Right lobe of liver (tissue), 6 donors: ENCODE measurements at regions not wholly inside any gene's neighbourhood (a gene's known extent, or its start where the extent isn't known, plus 50 kb on each side); places are given as distances from the start of the nearest gene placed in this dataset.
A peak's percentile ranks its signal among the peaks of the same experiment; 100 is the strongest.

Source experiments
- ATAC-seq, 4 donors: fragments of 200-7000 bp; cut with Tn5 transposase; one replicate each; pipeline ENCODE4 v1.9.1; 2020; ENCODE audit warnings: mild to moderate bottlenecking in 4 of 4, moderate library complexity in 4 of 4
- DNase-seq, 3 donors: peaks; one replicate each; pipeline ENCODE4 v3.0.0-alpha.2; 2020
- H3K27ac ChIP-seq, 3 donors: fragments of 200-600 bp; one replicate each; pipeline ENCODE4 v1.8.0; 2022
- H3K27me3 ChIP-seq, 2 donors: fragments of 200-600 bp; one replicate each; pipeline ENCODE4 v1.8.0; 2022
- H3K36me3 ChIP-seq, 4 donors: fragments of 200-600 bp; sonication (generic) in 1 of 4; one replicate each; pipeline versions ENCODE4 v1.5.1 to v1.8.0; 2017 to 2022; ENCODE audit warnings: control low read depth in 1 of 4
- H3K4me1 ChIP-seq, 4 donors: fragments of 200-600 bp; sonication (generic) in 1 of 4; one replicate each; pipeline versions ENCODE4 v1.5.1 to v1.8.0; 2017 to 2022; ENCODE audit warnings: control low read depth in 1 of 4
- H3K4me3 ChIP-seq, 3 donors: fragments of 200-600 bp; one replicate each; pipeline ENCODE4 v1.8.0; 2022
- H3K9me3 ChIP-seq, 4 donors: fragments of 200-600 bp; sonication (generic) in 1 of 4; one replicate each; pipeline versions ENCODE4 v1.5.1 to v1.8.0; 2017 to 2022; ENCODE audit warnings: control low read depth in 1 of 4
- POLR2A ChIP-seq: fragments of 450-650 bp; IDR thresholded peaks from one replicate; pipeline ENCODE4 v1.6.1; 2017; ENCODE audit warnings: antibody characterized with exemption, mild to moderate bottlenecking
- WGBS: methylation state at CpG from one replicate; pipeline ENCODE4 v1.1.6; 2018; ENCODE audit warnings: low coverage, low lambda C conversion rate; ENCODE audit not compliant: insufficient coverage; ENCODE audit errors: missing lambda C conversion rate; 5-methylcytosine and 5-hydroxymethylcytosine counted together
- intact Hi-C, 2 donors: fragments of 100-400 bp; cut with DNase I; formaldehyde crosslinking; loops; one replicate each; pipeline versions ENCODE4 v1.11.2 to v1.14.1; 2022
- TF ChIP-seq, protein P1 (sequence below), 4 donors: fragments of 200-600 bp in 3 of 4; fragments of 450-650 bp in 1 of 4; IDR thresholded peaks; one replicate each; pipeline versions ENCODE4 v1.5.1 to v1.8.0; 2016 to 2022; ENCODE audit warnings: antibody characterized with exemption in 4 of 4, mild to moderate bottlenecking in 2 of 4
- donor health status: DM: no; HTN: yes; CAD: no.
- donor health status: DM: no; HTN: no; CAD: no.
- donor health status: DM: no; HTN: no; CAD: no.
- donor health status: DM: no; HTN: yes; CAD: no.
- donor health status: DM: no; HTN: yes; CAD: no.

- TF ChIP-seq, protein P1, sequence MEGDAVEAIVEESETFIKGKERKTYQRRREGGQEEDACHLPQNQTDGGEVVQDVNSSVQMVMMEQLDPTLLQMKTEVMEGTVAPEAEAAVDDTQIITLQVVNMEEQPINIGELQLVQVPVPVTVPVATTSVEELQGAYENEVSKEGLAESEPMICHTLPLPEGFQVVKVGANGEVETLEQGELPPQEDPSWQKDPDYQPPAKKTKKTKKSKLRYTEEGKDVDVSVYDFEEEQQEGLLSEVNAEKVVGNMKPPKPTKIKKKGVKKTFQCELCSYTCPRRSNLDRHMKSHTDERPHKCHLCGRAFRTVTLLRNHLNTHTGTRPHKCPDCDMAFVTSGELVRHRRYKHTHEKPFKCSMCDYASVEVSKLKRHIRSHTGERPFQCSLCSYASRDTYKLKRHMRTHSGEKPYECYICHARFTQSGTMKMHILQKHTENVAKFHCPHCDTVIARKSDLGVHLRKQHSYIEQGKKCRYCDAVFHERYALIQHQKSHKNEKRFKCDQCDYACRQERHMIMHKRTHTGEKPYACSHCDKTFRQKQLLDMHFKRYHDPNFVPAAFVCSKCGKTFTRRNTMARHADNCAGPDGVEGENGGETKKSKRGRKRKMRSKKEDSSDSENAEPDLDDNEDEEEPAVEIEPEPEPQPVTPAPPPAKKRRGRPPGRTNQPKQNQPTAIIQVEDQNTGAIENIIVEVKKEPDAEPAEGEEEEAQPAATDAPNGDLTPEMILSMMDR (IDR thresholded peaks at IDR 0.05), result no peak
- no peak for TF ChIP-seq POLR2A
- DNase-seq, result no peak
- H3K4me3 ChIP-seq, result no peak overlapping the region
- 50% methylated on average over 10 of the region's 15 CpGs for WGBS
- intact Hi-C loops, result no loop called here
- H3K27me3 ChIP-seq, result no peaks in the 10 kb centered on the region
- H3K27ac ChIP-seq, result peak overlapping the region in 2 of 3 donors; percentile 40 to 51
- H3K4me1 ChIP-seq, result peaks cover 0 to 23% (median 7%) of the 10 kb centered on the region in 4 donors
- H3K9me3 ChIP-seq, result no peaks in the 10 kb centered on the region
- no peaks in the 10 kb centered on the region for H3K36me3 ChIP-seq
- ATAC-seq, result peak; percentile 42 to 61 (median 52)
Measured at GRCh38 chr20:17825252-17825959, 125.6 kb downstream of the BANF2 start.

- Histone ChIP-seq H3K27ac (peak overlapping the region in 2 of 3 donors; percentile 40 to 51), H3K4me3 (no peak overlapping the region), H3K36me3 (no peaks in the 10 kb centered on the region), H3K9me3 (no peaks in the 10 kb centered on the region), H3K27me3 (no peaks in the 10 kb centered on the region), H3K4me1 (peaks cover 0 to 23% (median 7%) of the 10 kb centered on the region in 4 donors)
- intact Hi-C loops, result no loop called here
- TF ChIP-seq POLR2A, result no peak
- TF ChIP-seq, protein P1 (IDR thresholded peaks at IDR 0.05), result no peak
- WGBS, result 90% methylated on average over 5 of the region's 7 CpGs
- ATAC-seq (peak in 2 of 4 donors; percentile 29 to 30), DNase-seq (no peak)
Measured at GRCh38 chr20:17824676-17825251, 125.0 kb downstream of the BANF2 start.

GRCh38 chr20:17823409-17824144, 123.8 kb downstream of the BANF2 start:
- no peaks in the 10 kb centered on the region for H3K9me3 ChIP-seq
- no peaks in the 10 kb centered on the region for H3K27me3 ChIP-seq
- ATAC-seq (peak in 1 of 4 donors; percentile 36), DNase-seq (no peak)
- TF ChIP-seq, protein P1 (IDR thresholded peaks at IDR 0.05), result no peak
- TF ChIP-seq POLR2A, result no peak
- no peak overlapping the region for H3K27ac ChIP-seq
- H3K36me3 ChIP-seq, result no peaks in the 10 kb centered on the region
- H3K4me3 ChIP-seq, result no peak overlapping the region
- intact Hi-C loops, result no loop called here
- 75% methylated on average over 10 of the region's 10 CpGs for WGBS
- peaks cover 0 to 23% (median 7%) of the 10 kb centered on the region in 4 donors for H3K4me1 ChIP-seq

- Histone ChIP-seq H3K4me1 (peaks cover 0 to 19% (median 6%) of the 10 kb centered on the region in 4 donors), H3K4me3 (no peak overlapping the region), H3K9me3 (no peaks in the 10 kb centered on the region), H3K27ac (no peak overlapping the region), H3K27me3 (no peaks in the 10 kb centered on the region), H3K36me3 (no peaks in the 10 kb centered on the region)
- intact Hi-C loops, result no loop called here
- WGBS, result 91% methylated on average over 13 of the region's 15 CpGs
- no peak for TF ChIP-seq POLR2A
- DNase-seq (no peak), ATAC-seq (no peak)
Measured at GRCh38 chr20:17822540-17823408, 123.0 kb downstream of the BANF2 start.
